ENCODE measurements at regions not wholly inside any gene's neighbourhood (a gene's known extent, or its start where the extent isn't known, plus 50 kb on each side); places are given as distances from the start of the nearest gene placed in this dataset.

DNA sequence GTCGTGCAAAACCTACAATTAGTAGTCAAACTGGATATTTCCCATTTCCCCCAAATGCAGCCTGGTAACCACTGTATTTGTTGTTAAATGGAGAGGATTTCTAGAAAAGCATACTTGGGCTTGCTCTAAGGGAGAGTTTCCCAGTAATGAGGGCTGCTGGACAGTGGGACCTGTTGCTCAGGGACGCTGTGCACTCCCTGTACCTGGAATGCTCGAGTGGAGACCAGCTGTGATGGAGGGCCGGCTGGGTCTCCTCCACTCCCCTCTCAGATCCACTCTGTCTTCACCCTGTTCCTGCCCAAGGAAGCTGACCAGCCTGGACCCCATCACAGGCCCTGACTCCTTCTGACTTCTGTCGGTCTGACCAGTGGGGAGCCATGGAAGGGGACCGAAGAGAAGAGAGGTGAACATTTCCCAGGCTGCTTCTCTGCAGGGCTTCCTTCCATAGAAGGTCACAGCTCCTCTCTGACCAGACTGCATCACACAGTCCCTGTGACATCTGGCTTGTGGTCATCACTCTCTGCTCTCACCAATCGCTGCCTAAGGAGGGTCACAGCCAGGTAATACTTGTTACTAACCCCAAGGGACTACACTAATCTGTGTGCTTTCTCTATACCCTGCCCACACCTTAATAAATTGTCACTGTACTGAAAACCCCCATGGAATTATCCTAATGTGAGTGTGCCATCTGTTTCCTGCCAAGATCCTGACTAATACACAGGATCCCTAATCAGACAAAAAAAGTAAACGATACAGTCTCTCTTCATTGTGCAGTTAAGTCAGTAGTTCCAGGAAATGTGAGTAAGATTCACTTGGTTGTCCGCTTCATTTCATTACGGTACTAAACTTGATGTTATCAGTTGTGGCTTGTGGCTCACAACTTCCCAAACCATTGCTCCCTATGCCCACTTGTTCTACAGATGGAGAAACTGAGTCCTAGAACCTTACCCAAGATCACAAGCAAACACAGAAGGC lies 102.4 kb downstream of the CCT6B start:
- TF ChIP-seq, protein P1, sequence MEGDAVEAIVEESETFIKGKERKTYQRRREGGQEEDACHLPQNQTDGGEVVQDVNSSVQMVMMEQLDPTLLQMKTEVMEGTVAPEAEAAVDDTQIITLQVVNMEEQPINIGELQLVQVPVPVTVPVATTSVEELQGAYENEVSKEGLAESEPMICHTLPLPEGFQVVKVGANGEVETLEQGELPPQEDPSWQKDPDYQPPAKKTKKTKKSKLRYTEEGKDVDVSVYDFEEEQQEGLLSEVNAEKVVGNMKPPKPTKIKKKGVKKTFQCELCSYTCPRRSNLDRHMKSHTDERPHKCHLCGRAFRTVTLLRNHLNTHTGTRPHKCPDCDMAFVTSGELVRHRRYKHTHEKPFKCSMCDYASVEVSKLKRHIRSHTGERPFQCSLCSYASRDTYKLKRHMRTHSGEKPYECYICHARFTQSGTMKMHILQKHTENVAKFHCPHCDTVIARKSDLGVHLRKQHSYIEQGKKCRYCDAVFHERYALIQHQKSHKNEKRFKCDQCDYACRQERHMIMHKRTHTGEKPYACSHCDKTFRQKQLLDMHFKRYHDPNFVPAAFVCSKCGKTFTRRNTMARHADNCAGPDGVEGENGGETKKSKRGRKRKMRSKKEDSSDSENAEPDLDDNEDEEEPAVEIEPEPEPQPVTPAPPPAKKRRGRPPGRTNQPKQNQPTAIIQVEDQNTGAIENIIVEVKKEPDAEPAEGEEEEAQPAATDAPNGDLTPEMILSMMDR (conservative IDR thresholded peaks at IDR 0.05; ENCODE audit: low read depth, low read length), result no peak
- no peak for DNase-seq (ENCODE audit: low read depth)
- no peak overlapping the region for H3K4me3 ChIP-seq (ENCODE audit: low read length)

- H3K4me3 ChIP-seq (ENCODE audit: low read length), result no peak overlapping the region
- TF ChIP-seq, protein P1 (conservative IDR thresholded peaks at IDR 0.05; ENCODE audit: low read depth, low read length), result no peak
- no peak for DNase-seq (ENCODE audit: low read depth)
Measured at GRCh38 chr17:34853924-34854323, 107.3 kb downstream of the CCT6B start.

- TF ChIP-seq, protein P1 (conservative IDR thresholded peaks at IDR 0.05; ENCODE audit: low read depth, low read length), result peak; percentile 6
- H3K4me3 ChIP-seq (ENCODE audit: low read length), result no peak overlapping the region
- DNase-seq (ENCODE audit: low read depth), result no peak
Measured at GRCh38 chr17:34852614-34853013, 108.6 kb downstream of the CCT6B start.

- no peak overlapping the region for H3K4me3 ChIP-seq (ENCODE audit: low read length)
- TF ChIP-seq, protein P1 (conservative IDR thresholded peaks at IDR 0.05; ENCODE audit: low read depth, low read length), result no peak
- DNase-seq (ENCODE audit: low read depth), result no peak
Measured at GRCh38 chr17:34851961-34852540, 109.2 kb downstream of the CCT6B start.

DNA sequence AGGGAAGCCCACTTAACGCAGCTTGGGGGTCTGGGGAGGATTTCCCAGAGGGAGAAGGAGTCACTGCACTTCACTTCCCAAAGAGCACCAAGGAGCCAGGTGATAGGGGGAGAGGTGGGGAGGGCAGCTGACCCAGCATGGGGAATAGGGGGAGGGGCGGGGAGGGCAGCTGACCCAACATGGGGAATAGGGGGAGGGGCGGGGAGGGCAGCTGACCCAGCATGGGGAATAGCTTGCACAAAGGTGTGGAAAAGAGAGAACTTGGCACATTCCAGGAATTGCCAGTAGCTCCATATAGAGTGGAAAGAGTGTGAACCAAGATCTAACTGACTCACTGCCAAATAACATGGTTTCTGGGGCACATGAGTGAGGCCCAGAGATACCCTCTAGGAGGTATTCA lies 110.3 kb downstream of the CCT6B start:
- no peak for DNase-seq (ENCODE audit: low read depth)
- no peak overlapping the region for H3K4me3 ChIP-seq (ENCODE audit: low read length)
- TF ChIP-seq, protein P1 (conservative IDR thresholded peaks at IDR 0.05; ENCODE audit: low read depth, low read length), result no peak

GRCh38 chr17:34850023-34850422 lies 111.2 kb downstream of the CCT6B start:
- DNase-seq (ENCODE audit: low read depth), result no peak
- TF ChIP-seq, protein P1 (conservative IDR thresholded peaks at IDR 0.05; ENCODE audit: low read depth, low read length), result no peak

More at GRCh38 chr17:34850023-34850422, 111.2 kb downstream of the CCT6B start:
- H3K4me3 ChIP-seq (ENCODE audit: low read length), result no peak overlapping the region
